Stomach (tissue), 4 donors: ENCODE measurements at regions not wholly inside any gene's neighbourhood (a gene's known extent, or its start where the extent isn't known, plus 50 kb on each side); places are given as distances from the start of the nearest gene placed in this dataset.

Source experiments
- CTCF ChIP-seq, 7 experiments: fragments of 450-650 bp in 4 of 7; fragments of 200-600 bp in 3 of 7; sonication (generic) in 3 of 7; IDR thresholded peaks; one replicate each; pipeline ENCODE4 v1.5.1; 2016 to 2019; ENCODE audit warnings: antibody characterized with exemption in 7 of 7, control low read depth in 2 of 7, mild to moderate bottlenecking in 1 of 7
- POLR2A ChIP-seq, 4 donors: fragments of 450-650 bp; IDR thresholded peaks; one replicate each; pipeline ENCODE4 v1.6.1; 2016; ENCODE audit warnings: antibody characterized with exemption in 4 of 4, control low read depth in 2 of 4, mild to moderate bottlenecking in 1 of 4, moderate library complexity in 1 of 4
- POLR2AphosphoS5 ChIP-seq, 3 donors: sonication (generic); formaldehyde crosslinking; IDR thresholded peaks; one replicate each; pipeline ENCODE4 v1.6.1; 2016; ENCODE audit warnings: antibody characterized with exemption in 3 of 3

DNA sequence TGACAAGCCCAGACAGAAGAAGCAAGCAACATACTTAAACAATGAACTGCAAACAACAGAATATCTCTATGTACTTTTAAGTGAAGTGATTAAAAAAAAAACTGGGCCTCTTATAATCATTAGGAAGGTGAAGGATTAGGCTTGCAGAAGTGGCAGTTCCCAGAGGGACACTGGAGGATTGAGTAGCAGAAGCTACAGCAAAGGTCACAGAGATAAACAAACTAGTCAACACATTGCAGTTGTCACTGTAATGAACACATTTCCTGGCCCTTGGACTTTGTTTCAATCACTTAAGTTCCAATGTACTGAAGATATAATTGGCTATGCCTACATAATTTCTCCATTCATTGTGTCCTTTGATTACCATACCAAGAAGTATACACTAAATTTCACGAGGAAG is 1498.8 kb downstream of the SLITRK5 start:
- TF ChIP-seq CTCF (IDR thresholded peaks at IDR 0.05) = no peak
- TF ChIP-seq POLR2A (IDR thresholded peaks at IDR 0.05) = no peak
- TF ChIP-seq POLR2AphosphoS5 (IDR thresholded peaks at IDR 0.05) = no peak
